DND-41 (cell line): ENCODE measurements at regions not wholly inside any gene's neighbourhood (a gene's known extent, or its start where the extent isn't known, plus 50 kb on each side); places are given as distances from the start of the nearest gene placed in this dataset.

Source experiments
- CTCF ChIP-seq: IDR thresholded peaks from 2 replicates; pipeline ENCODE4 v1.5.1; 2012; ENCODE audit warnings: borderline replicate concordance, low read length, moderate library complexity, mild to moderate bottlenecking; ENCODE audit not compliant: poor library complexity, severe bottlenecking; ENCODE audit errors: extremely low read depth
- EZH2 ChIP-seq: IDR thresholded peaks from 3 replicates; pipeline ENCODE4 v1.6.1; 2012; ENCODE audit warnings: borderline replicate concordance, low read depth, mild to moderate bottlenecking, moderate library complexity, low read length, inconsistent platforms; ENCODE audit not compliant: severe bottlenecking

GRCh38 chr9:120256146-120256545 lies 323.8 kb downstream of the CDK5RAP2 start:
- TF ChIP-seq CTCF (no peak), EZH2 (no peak)
